Astrocyte of the hippocampus (primary cell): ENCODE measurements at regions not wholly inside any gene's neighbourhood (a gene's known extent, or its start where the extent isn't known, plus 50 kb on each side); places are given as distances from the start of the nearest gene placed in this dataset.
"Not testable (repeated sequence)": the region's sequence is repeated elsewhere in the genome, so short reads cannot be mapped to it uniquely, and the experiment has no call there.

Source experiments
- DNase-seq: peaks from one replicate; pipeline ENCODE4 v3.0.0; 2011; ENCODE audit warnings: low read depth, low spot score

- no peak for DNase-seq
Measured at GRCh38 chr17:31678431-31678830, 180.6 kb downstream of the COPRS start.

- DNase-seq: no peak
Measured at GRCh38 chr17:31677681-31678080, 181.4 kb downstream of the COPRS start.

GRCh38 chr17:31677036-31677435 is 182.0 kb downstream of the COPRS start:
- no peak for DNase-seq

GRCh38 chr17:31675392-31675791 is 183.7 kb downstream of the COPRS start:
- not testable (repeated sequence) for DNase-seq

GRCh38 chr17:31674717-31675349 is 184.2 kb downstream of the COPRS start:
- DNase-seq: peak; percentile 57

GRCh38 chr17:31674305-31674704 is 184.7 kb downstream of the COPRS start:
- peak; percentile 50 for DNase-seq

GRCh38 chr17:31673076-31673475 is 186.0 kb downstream of the COPRS start:
- DNase-seq: no peak

GRCh38 chr17:31672161-31672819 is 186.8 kb downstream of the COPRS start:
- no peak for DNase-seq

GRCh38 chr17:31663576-31663975 is 195.5 kb downstream of the COPRS start:
- DNase-seq: peak; percentile 23

GRCh38 chr17:31660684-31661083 is 198.4 kb downstream of the COPRS start:
- no peak for DNase-seq

- no peak for DNase-seq
Measured at GRCh38 chr17:31657876-31658275, 201.2 kb downstream of the COPRS start.

- DNase-seq: no peak
Measured at GRCh38 chr17:31654936-31655335, 204.1 kb downstream of the COPRS start.

GRCh38 chr17:31653691-31654090 is 205.4 kb downstream of the COPRS start:
- DNase-seq: no peak

GRCh38 chr17:31650756-31651520 is 208.1 kb downstream of the COPRS start:
- no peak for DNase-seq

- no peak for DNase-seq
Measured at GRCh38 chr17:31649302-31649701, 209.7 kb downstream of the COPRS start.

- DNase-seq: no peak
Measured at GRCh38 chr17:31647661-31648060, 211.4 kb downstream of the COPRS start.

GRCh38 chr17:31646642-31647041 is 212.4 kb downstream of the COPRS start:
- no peak for DNase-seq

- no peak for DNase-seq
Measured at GRCh38 chr17:31645351-31645750, 213.7 kb downstream of the COPRS start.

- DNase-seq: no peak
Measured at GRCh38 chr17:31631766-31632165, 227.3 kb downstream of the COPRS start.

GRCh38 chr17:31630866-31631265 is 228.2 kb downstream of the COPRS start:
- DNase-seq: not testable (repeated sequence)

- no peak for DNase-seq
Measured at GRCh38 chr17:31629696-31630470, 229.2 kb downstream of the COPRS start.

GRCh38 chr17:31627960-31628359 is 231.1 kb downstream of the COPRS start:
- no peak for DNase-seq
